Mesendoderm (in vitro differentiated cells): ENCODE measurements at regions not wholly inside any gene's neighbourhood (a gene's known extent, or its start where the extent isn't known, plus 50 kb on each side); places are given as distances from the start of the nearest gene placed in this dataset.

ENCODE experiments used
- DNase-seq: peaks from one replicate; pipeline ENCODE4 v3.0.0; 2013
- H2AK5ac ChIP-seq: 2 replicates; pipeline ENCODE4 v1.6.1; 2013; ENCODE audit warnings: low read length, inconsistent platforms
- H2BK120ac ChIP-seq: 2 replicates; pipeline ENCODE4 v1.6.1; 2013; ENCODE audit warnings: low read depth, mild to moderate bottlenecking, low read length, moderate library complexity, mixed read lengths
- H2BK15ac ChIP-seq: replicated peaks from 2 replicates; pipeline ENCODE4 v1.6.1; 2013; ENCODE audit warnings: low read depth, mild to moderate bottlenecking, moderate library complexity
- H2BK5ac ChIP-seq: 2 replicates; pipeline ENCODE4 v1.6.1; 2013; ENCODE audit warnings: low read length, inconsistent platforms
- H3K18ac ChIP-seq: 2 replicates; pipeline ENCODE4 v1.6.1; 2013; ENCODE audit warnings: mild to moderate bottlenecking, low read length, mixed read lengths
- H3K23ac ChIP-seq: one replicate; pipeline ENCODE4 v1.6.1; 2013; ENCODE audit warnings: low read length
- H3K27ac ChIP-seq: 2 replicates; pipeline ENCODE4 v1.5.1; 2013; ENCODE audit warnings: low read depth, mild to moderate bottlenecking, inconsistent platforms, low read length, moderate library complexity
- H3K27me3 ChIP-seq: 2 replicates; pipeline ENCODE4 v1.6.1; 2013; ENCODE audit warnings: low read length, control low read depth, mild to moderate bottlenecking, inconsistent platforms; ENCODE audit not compliant: insufficient read depth, poor library complexity
- H3K36me3 ChIP-seq: 2 replicates; pipeline ENCODE4 v1.6.1; 2013; ENCODE audit warnings: low read length, inconsistent platforms; ENCODE audit not compliant: control insufficient read depth, insufficient read depth
- H3K4ac ChIP-seq: one replicate; pipeline ENCODE4 v1.6.1; 2013; ENCODE audit warnings: low read depth, mild to moderate bottlenecking, low read length, moderate library complexity
- H3K4me1 ChIP-seq: 2 replicates; pipeline ENCODE4 v1.6.1; 2013; ENCODE audit warnings: low read depth, low read length, inconsistent platforms; ENCODE audit not compliant: control insufficient read depth
- H3K4me2 ChIP-seq: 2 replicates; pipeline ENCODE4 v1.6.1; 2013; ENCODE audit warnings: low read length
- H3K4me3 ChIP-seq: 2 replicates; pipeline ENCODE4 v1.5.1; 2013; ENCODE audit warnings: mild to moderate bottlenecking, low read length
- H3K56ac ChIP-seq: one replicate; pipeline ENCODE4 v1.6.1; 2013; ENCODE audit warnings: low read length
- H3K79me1 ChIP-seq: 2 replicates; pipeline ENCODE4 v1.6.1; 2013; ENCODE audit warnings: low read length, inconsistent platforms
- H3K79me2 ChIP-seq: 2 replicates; pipeline ENCODE4 v1.6.1; 2013; ENCODE audit warnings: mild to moderate bottlenecking, low read length; ENCODE audit not compliant: control insufficient read depth, insufficient read depth
- H3K9ac ChIP-seq: 2 replicates; pipeline ENCODE4 v1.6.1; 2013; ENCODE audit warnings: low read length, inconsistent platforms
- H4K5ac ChIP-seq: one replicate; pipeline ENCODE4 v1.6.1; 2013; ENCODE audit warnings: low read length
- H4K8ac ChIP-seq: one replicate; pipeline ENCODE4 v1.6.1; 2013; ENCODE audit warnings: low read depth, mild to moderate bottlenecking, control low read depth, low read length, moderate library complexity
- WGBS: extraction: QIAGEN DNeasy Blood & Tissue Kit; methylation state at CpG from one replicate; pipeline ENCODE4 v1.1.7; 2013; ENCODE audit warnings: low lambda C conversion rate, missing lambda C conversion rate; ENCODE audit not compliant: insufficient coverage; ENCODE audit errors: extremely low coverage; 5-methylcytosine and 5-hydroxymethylcytosine counted together

DNA sequence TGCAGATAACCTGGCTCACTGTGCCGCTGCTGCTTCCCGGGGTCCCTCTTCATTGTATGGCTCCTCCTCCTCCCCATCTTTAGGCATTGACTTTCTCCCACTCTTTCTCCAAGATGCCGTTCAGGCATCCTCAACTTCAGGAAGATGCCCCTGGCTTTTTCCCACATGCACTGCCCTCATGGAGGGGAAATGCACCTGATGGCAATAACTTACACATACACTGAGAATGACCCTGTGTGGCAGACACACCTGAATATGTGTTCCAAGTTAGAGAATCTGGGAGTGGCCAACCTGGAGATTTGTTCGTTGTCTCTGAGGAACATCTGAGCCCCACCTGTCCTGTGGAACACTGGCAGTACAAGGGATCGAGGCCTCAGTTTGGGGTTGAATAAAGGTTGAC, 273.9 kb upstream of the CHD6 start:
- Histone ChIP-seq H3K79me2 (no peaks in the 10 kb centered on the region), H3K18ac (no peak overlapping the region), H3K27ac (no peak overlapping the region), H2BK5ac (no peak overlapping the region), H3K79me1 (no peaks in the 10 kb centered on the region), H3K36me3 (no peaks in the 10 kb centered on the region), H3K4me1 (peaks cover 4% of the 10 kb centered on the region), H3K56ac (no peak overlapping the region), H3K4ac (no peak overlapping the region), H2BK120ac (no peak overlapping the region), H3K27me3 (no peaks in the 10 kb centered on the region), H2BK15ac (no peak overlapping the region), H2AK5ac (no peak overlapping the region), H3K23ac (no peak overlapping the region), H3K9ac (no peak overlapping the region), H3K4me3 (no peak overlapping the region), H4K5ac (no peak overlapping the region), H4K8ac (no peak overlapping the region), H3K4me2 (no peak overlapping the region)
- DNase-seq: no peak
- no CpG with 5 or more reads among the region's 5 CpGs for WGBS

DNA sequence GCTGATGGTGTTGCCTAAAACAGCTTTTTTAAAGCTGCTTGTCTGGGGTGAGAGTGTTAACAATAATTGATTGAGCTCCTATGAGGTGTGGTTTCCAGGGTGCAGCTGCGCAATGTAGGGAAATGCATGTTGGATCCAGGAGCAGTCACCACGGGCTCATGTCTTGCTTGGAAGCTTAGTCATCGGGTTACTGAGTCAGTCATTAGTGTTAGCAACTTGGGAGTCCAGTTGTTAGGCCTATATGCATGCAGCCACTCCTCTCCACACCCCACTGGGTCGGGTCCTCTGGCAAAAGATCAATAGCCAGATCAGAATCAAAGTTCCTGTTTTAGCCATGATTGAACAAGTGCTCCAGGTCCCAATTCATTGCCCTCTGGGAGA, 271.7 kb upstream of the CHD6 start:
- peak overlapping the region; percentile 20 for H3K4ac ChIP-seq
- no peak overlapping the region for H3K23ac ChIP-seq
- H3K9ac ChIP-seq: no peak overlapping the region
- no peaks in the 10 kb centered on the region for H3K27me3 ChIP-seq
- peak; percentile 39 for DNase-seq
- no peaks in the 10 kb centered on the region for H3K79me1 ChIP-seq
- H3K36me3 ChIP-seq: no peaks in the 10 kb centered on the region
- no peak overlapping the region for H2BK15ac ChIP-seq
- no peaks in the 10 kb centered on the region for H3K79me2 ChIP-seq
- H4K5ac ChIP-seq: no peak overlapping the region
- H2AK5ac ChIP-seq: no peak overlapping the region
- H3K4me1 ChIP-seq: peaks cover 4% of the 10 kb centered on the region
- H3K4me2 ChIP-seq: no peak overlapping the region
- WGBS: no CpG with 5 or more reads among the region's 4 CpGs
- H4K8ac ChIP-seq: no peak overlapping the region
- H3K56ac ChIP-seq: no peak overlapping the region
- no peak overlapping the region for H2BK120ac ChIP-seq
- H3K4me3 ChIP-seq: no peak overlapping the region
- H3K27ac ChIP-seq: peak overlapping the region; percentile 48
- no peak overlapping the region for H2BK5ac ChIP-seq
- no peak overlapping the region for H3K18ac ChIP-seq

DNA sequence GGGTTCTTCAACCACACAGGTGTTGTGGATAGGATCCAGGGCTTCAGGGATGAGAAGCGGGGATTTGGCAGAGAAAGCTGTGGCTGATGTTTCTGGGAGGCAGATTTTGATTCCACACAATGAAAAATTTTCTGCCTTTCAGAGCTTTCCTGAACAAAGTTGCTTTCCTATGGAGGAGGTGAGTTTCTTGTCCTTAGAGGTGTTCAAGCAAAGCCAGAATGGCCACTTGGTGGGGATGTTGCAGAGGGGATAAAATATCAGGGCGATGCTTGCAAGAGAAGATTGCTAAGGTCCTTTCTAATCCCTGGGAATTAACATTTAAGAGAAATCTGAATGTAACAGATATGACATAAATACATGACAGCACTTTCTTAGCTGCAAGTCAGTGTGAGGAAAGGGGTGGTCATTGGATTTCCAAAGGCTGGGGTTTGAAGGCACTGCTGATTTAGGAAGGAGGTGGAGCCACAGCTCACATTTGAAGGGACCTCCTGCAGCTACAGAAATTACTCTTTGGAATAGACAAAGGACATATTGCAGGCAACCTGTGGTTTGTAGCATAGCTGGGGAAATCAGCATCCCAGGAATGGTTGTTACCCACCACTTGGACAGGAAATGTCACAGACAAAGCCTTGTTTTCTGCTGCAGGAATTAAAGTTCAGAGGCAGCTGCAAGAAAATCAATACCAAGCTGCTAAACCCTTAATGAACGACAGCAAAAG, 271.1 kb upstream of the CHD6 start:
- H3K4me1 ChIP-seq: peaks cover 4% of the 10 kb centered on the region
- H3K4me2 ChIP-seq: no peak overlapping the region
- H3K36me3 ChIP-seq: no peaks in the 10 kb centered on the region
- H3K18ac ChIP-seq: no peak overlapping the region
- peak; percentile 38 for DNase-seq
- H2AK5ac ChIP-seq: no peak overlapping the region
- no peak overlapping the region for H3K56ac ChIP-seq
- H2BK15ac ChIP-seq: no peak overlapping the region
- no peak overlapping the region for H4K8ac ChIP-seq
- WGBS: no CpG with 5 or more reads among the region's 3 CpGs
- no peak overlapping the region for H2BK5ac ChIP-seq
- H3K79me2 ChIP-seq: no peaks in the 10 kb centered on the region
- no peak overlapping the region for H3K4me3 ChIP-seq
- H4K5ac ChIP-seq: no peak overlapping the region
- H3K9ac ChIP-seq: no peak overlapping the region
- H3K4ac ChIP-seq: no peak overlapping the region
- H3K27me3 ChIP-seq: no peaks in the 10 kb centered on the region
- H3K79me1 ChIP-seq: no peaks in the 10 kb centered on the region
- H3K27ac ChIP-seq: peak overlapping the region; percentile 48
- H2BK120ac ChIP-seq: no peak overlapping the region
- no peak overlapping the region for H3K23ac ChIP-seq

DNA sequence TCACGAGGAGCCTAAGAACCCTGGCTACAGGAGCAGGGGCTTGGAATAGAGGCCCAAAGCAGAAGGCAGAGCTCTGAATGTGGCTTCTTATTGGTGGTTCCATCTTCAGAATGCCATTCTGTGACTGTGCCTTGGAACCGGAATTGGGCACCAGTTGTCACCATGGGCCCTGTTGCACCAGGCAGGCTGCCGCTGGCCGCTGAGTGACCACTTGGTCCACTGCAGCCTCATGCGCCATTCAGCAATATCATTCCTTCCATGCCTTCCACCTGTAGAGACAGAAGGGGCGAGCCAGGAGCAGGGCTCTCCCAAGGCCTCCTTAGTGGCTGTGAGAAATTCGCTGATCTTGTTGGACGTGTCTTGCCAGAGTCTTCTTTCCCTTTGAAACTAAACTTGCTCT, 270.3 kb upstream of the CHD6 start:
- H4K8ac ChIP-seq: no peak overlapping the region
- no peak for DNase-seq
- no peak overlapping the region for H2AK5ac ChIP-seq
- H3K23ac ChIP-seq: no peak overlapping the region
- WGBS: no CpG with 5 or more reads among the region's 8 CpGs
- H3K27ac ChIP-seq: no peak overlapping the region
- H3K27me3 ChIP-seq: no peaks in the 10 kb centered on the region
- H3K79me2 ChIP-seq: no peaks in the 10 kb centered on the region
- H4K5ac ChIP-seq: no peak overlapping the region
- H2BK5ac ChIP-seq: no peak overlapping the region
- no peak overlapping the region for H2BK120ac ChIP-seq
- H3K79me1 ChIP-seq: no peaks in the 10 kb centered on the region
- no peak overlapping the region for H3K4ac ChIP-seq
- no peak overlapping the region for H3K56ac ChIP-seq
- H3K4me3 ChIP-seq: no peak overlapping the region
- H3K18ac ChIP-seq: no peak overlapping the region
- H3K4me2 ChIP-seq: no peak overlapping the region
- peaks cover 4% of the 10 kb centered on the region for H3K4me1 ChIP-seq
- no peaks in the 10 kb centered on the region for H3K36me3 ChIP-seq
- no peak overlapping the region for H3K9ac ChIP-seq
- H2BK15ac ChIP-seq: no peak overlapping the region

DNA sequence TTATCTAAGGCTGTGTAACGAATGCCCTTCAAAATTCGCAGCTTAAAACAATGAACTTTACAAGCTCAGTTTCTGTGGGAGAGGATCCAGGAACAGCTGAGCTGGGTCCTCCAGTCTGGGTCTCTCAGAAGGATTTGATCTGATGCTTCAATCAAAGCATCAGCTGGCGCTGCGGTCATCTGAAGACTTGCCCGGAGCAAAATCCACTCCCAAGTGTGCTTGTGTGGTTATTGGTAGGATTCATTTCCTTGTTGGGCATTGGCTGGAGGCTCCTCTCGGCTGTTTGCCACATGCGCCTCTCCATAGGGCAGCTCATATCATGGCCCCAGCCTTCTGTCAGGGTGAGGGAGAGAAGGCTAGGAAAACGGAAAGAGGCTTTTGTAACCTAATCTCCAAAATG, 269.3 kb upstream of the CHD6 start:
- Histone ChIP-seq H2BK120ac (no peak overlapping the region), H3K27me3 (no peaks in the 10 kb centered on the region), H3K4me2 (no peak overlapping the region), H2BK5ac (no peak overlapping the region), H4K8ac (no peak overlapping the region), H3K23ac (no peak overlapping the region), H3K56ac (no peak overlapping the region), H3K27ac (no peak overlapping the region), H3K4ac (no peak overlapping the region), H3K79me1 (no peaks in the 10 kb centered on the region), H3K9ac (no peak overlapping the region), H2BK15ac (no peak overlapping the region), H3K18ac (no peak overlapping the region), H3K79me2 (no peaks in the 10 kb centered on the region), H4K5ac (no peak overlapping the region), H3K4me3 (no peak overlapping the region), H3K36me3 (no peaks in the 10 kb centered on the region), H2AK5ac (no peak overlapping the region), H3K4me1 (peaks cover 2% of the 10 kb centered on the region)
- no CpG with 5 or more reads among the region's 8 CpGs for WGBS
- no peak for DNase-seq

DNA sequence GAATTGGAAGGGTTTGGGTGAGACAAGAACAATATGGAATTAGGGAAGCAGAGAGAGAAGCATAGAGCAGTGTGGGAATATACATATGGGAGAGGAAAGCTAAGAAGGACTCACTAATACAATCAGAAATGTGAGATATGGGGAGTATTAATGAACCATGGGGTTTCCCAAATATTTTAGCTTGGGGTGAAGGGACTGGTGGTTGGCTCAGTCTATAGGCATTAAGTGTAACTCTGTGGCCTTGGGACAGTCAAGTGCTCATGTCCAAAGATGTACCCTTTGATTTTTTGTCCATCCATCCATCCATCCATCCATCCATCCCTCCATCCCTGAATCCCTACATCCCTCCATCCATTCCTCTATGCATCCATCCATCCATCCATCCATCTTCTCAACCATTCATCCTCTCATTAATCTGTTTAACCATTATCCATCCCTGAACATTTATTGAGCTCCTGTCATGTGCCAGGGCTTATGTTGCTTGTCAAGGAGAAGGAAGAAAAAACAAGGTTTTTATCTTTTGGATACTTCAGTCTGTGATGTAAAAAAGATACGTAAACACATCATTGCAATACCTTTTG, 263.4 kb upstream of the CHD6 start:
- Histone ChIP-seq H2BK5ac (no peak overlapping the region), H3K4me3 (no peak overlapping the region), H2AK5ac (no peak overlapping the region), H2BK120ac (no peak overlapping the region), H3K79me2 (no peaks in the 10 kb centered on the region), H4K5ac (no peak overlapping the region), H3K4me2 (no peak overlapping the region), H4K8ac (no peak overlapping the region), H3K27ac (no peak overlapping the region), H3K4me1 (peaks cover 2% of the 10 kb centered on the region), H3K9ac (no peak overlapping the region), H3K79me1 (no peaks in the 10 kb centered on the region), H3K56ac (no peak overlapping the region), H2BK15ac (no peak overlapping the region), H3K4ac (no peak overlapping the region), H3K36me3 (no peaks in the 10 kb centered on the region), H3K18ac (no peak overlapping the region), H3K27me3 (no peaks in the 10 kb centered on the region), H3K23ac (no peak overlapping the region)
- DNase-seq: no peak
- WGBS: no CpG with 5 or more reads among the region's 1 CpG
